ENCODE measurements at regions not wholly inside any gene's neighbourhood (a gene's known extent, or its start where the extent isn't known, plus 50 kb on each side); places are given as distances from the start of the nearest gene placed in this dataset.

DNA sequence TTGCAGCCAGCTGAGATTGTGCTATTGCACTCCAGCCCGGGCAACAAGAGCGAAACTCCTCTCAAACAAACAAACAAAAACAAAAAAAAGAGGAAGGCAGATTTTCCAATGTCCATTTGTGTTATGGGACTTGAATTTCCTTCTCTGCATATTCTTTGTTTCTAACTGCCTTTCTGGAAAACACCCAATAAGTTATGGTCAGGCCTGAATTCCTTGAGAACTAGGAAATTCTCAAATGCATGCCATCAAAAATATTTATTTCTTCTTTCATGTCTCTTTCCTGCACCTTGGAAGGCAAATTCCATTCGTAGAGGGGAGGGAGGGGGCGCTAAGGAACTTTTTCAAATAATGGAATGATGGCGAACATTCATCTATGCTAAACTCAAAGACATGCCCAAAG is 117.6 kb upstream of the TMCC3 start:
- TF ChIP-seq ZNF558 (CRISPR knock-in tag; IDR thresholded peaks at IDR 0.05; ENCODE audit: borderline replicate concordance) (no peak), POLR2AphosphoS5 (IDR thresholded peaks at IDR 0.05; ENCODE audit: low read depth, low read length) (no peak), ZNF446 (CRISPR knock-in tag; IDR thresholded peaks at IDR 0.05) (no peak), NRL (CRISPR knock-in tag; IDR thresholded peaks at IDR 0.05; ENCODE audit: borderline replicate concordance) (no peak), TAF1 (CRISPR knock-in tag; IDR thresholded peaks at IDR 0.05) (no peak), ZNF629 (CRISPR knock-in tag; conservative IDR thresholded peaks at IDR 0.05) (no peak), ZSCAN29 (CRISPR knock-in tag; conservative IDR thresholded peaks at IDR 0.05) (no peak), AGO2 (optimal IDR thresholded peaks at IDR 0.05; ENCODE audit: low read depth, low read length) (no peak), ZNF12 (CRISPR knock-in tag; IDR thresholded peaks at IDR 0.05) (no peak)
- TF ChIP-seq, protein P1, sequence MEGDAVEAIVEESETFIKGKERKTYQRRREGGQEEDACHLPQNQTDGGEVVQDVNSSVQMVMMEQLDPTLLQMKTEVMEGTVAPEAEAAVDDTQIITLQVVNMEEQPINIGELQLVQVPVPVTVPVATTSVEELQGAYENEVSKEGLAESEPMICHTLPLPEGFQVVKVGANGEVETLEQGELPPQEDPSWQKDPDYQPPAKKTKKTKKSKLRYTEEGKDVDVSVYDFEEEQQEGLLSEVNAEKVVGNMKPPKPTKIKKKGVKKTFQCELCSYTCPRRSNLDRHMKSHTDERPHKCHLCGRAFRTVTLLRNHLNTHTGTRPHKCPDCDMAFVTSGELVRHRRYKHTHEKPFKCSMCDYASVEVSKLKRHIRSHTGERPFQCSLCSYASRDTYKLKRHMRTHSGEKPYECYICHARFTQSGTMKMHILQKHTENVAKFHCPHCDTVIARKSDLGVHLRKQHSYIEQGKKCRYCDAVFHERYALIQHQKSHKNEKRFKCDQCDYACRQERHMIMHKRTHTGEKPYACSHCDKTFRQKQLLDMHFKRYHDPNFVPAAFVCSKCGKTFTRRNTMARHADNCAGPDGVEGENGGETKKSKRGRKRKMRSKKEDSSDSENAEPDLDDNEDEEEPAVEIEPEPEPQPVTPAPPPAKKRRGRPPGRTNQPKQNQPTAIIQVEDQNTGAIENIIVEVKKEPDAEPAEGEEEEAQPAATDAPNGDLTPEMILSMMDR (CRISPR knock-in tag; IDR thresholded peaks at IDR 0.05) = no peak
- TF ChIP-seq, protein P2, sequence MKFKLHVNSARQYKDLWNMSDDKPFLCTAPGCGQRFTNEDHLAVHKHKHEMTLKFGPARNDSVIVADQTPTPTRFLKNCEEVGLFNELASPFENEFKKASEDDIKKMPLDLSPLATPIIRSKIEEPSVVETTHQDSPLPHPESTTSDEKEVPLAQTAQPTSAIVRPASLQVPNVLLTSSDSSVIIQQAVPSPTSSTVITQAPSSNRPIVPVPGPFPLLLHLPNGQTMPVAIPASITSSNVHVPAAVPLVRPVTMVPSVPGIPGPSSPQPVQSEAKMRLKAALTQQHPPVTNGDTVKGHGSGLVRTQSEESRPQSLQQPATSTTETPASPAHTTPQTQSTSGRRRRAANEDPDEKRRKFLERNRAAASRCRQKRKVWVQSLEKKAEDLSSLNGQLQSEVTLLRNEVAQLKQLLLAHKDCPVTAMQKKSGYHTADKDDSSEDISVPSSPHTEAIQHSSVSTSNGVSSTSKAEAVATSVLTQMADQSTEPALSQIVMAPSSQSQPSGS (CRISPR knock-in tag; IDR thresholded peaks at IDR 0.05) = no peak
- TF ChIP-seq, protein P3, sequence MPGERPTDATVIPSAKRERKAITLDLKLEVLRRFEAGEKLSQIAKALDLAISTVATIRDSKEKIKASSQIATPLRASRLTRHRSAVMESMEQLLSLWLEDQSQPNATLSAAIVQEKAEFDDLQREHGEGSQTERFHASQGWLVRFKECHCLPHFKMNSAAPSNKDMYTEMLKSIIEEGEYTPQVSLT (CRISPR knock-in tag; IDR thresholded peaks at IDR 0.05; ENCODE audit: borderline replicate concordance, low read depth) = no peak
- TF ChIP-seq, protein P4, sequence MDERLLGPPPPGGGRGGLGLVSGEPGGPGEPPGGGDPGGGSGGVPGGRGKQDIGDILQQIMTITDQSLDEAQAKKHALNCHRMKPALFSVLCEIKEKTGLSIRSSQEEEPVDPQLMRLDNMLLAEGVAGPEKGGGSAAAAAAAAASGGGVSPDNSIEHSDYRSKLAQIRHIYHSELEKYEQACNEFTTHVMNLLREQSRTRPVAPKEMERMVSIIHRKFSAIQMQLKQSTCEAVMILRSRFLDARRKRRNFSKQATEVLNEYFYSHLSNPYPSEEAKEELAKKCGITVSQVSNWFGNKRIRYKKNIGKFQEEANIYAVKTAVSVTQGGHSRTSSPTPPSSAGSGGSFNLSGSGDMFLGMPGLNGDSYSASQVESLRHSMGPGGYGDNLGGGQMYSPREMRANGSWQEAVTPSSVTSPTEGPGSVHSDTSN (CRISPR knock-in tag; IDR thresholded peaks at IDR 0.05) = no peak
